ENCODE measurements at regions not wholly inside any gene's neighbourhood (a gene's known extent, or its start where the extent isn't known, plus 50 kb on each side); places are given as distances from the start of the nearest gene placed in this dataset.

DNA sequence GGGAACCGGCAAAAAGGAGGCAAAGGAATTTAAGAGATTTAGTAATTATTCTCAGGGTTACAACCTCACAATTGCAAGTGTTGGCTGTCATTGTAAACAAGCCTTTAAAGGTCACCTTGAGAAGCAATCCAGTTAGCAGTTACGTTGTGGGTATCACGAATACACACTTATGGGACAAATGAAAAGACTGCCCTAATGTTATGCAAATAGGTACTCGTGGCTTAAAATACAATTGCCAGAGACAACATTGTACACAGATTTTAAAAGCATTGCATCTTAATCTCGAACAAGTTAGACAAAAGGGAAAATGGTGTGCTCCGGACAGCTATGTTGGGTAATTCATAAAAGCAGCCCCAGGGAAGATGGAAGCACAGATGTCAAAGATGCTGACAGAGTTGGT, 120.5 kb upstream of the ZC3H12A start:
- H3K27me3 ChIP-seq (replicated peaks; ENCODE audit: control insufficient read depth, insufficient read depth, low read length): no peaks in the 10 kb centered on the region

GRCh38 chr1:37354876-37355650, 119.3 kb upstream of the ZC3H12A start:
- Mint-ChIP-seq H3K27ac (ENCODE audit: unreplicated experiment) (no peak overlapping the region), H3K9me3 (ENCODE audit: unreplicated experiment) (no peaks in the 10 kb centered on the region), H3K4me3 (ENCODE audit: unreplicated experiment) (no peak overlapping the region), H3K27me3 (ENCODE audit: insufficient read depth, unreplicated experiment) (peaks cover 4% of the 10 kb centered on the region), H3K36me3 (ENCODE audit: insufficient read depth, unreplicated experiment) (no peaks in the 10 kb centered on the region), H3K4me1 (ENCODE audit: low read depth, unreplicated experiment) (no peaks in the 10 kb centered on the region)
- BruUV-seq (replicated peaks): no TSS peak
- Histone ChIP-seq H3K4me1 (no peaks in the 10 kb centered on the region), H3K27me3 (replicated peaks; ENCODE audit: control insufficient read depth, insufficient read depth, low read length) (no peaks in the 10 kb centered on the region), H3K36me3 (ENCODE audit: control insufficient read depth, insufficient read depth, low read length) (no peaks in the 10 kb centered on the region), H3K4me3 (ENCODE audit: low read depth, low read length) (no peak overlapping the region), H3K9me3 (no peaks in the 10 kb centered on the region)
- CTCF ChIA-PET: no interaction called here
- POLR2A ChIA-PET: no interaction called here
- no peak for DNase-seq
- intact Hi-C loops (cut with micrococcal nuclease; ENCODE audit: unreplicated experiment): no loop called here
- TF ChIP-seq, protein P1, sequence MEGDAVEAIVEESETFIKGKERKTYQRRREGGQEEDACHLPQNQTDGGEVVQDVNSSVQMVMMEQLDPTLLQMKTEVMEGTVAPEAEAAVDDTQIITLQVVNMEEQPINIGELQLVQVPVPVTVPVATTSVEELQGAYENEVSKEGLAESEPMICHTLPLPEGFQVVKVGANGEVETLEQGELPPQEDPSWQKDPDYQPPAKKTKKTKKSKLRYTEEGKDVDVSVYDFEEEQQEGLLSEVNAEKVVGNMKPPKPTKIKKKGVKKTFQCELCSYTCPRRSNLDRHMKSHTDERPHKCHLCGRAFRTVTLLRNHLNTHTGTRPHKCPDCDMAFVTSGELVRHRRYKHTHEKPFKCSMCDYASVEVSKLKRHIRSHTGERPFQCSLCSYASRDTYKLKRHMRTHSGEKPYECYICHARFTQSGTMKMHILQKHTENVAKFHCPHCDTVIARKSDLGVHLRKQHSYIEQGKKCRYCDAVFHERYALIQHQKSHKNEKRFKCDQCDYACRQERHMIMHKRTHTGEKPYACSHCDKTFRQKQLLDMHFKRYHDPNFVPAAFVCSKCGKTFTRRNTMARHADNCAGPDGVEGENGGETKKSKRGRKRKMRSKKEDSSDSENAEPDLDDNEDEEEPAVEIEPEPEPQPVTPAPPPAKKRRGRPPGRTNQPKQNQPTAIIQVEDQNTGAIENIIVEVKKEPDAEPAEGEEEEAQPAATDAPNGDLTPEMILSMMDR (IDR thresholded peaks at IDR 0.05; ENCODE audit: insufficient read depth in 1 of 2, low read depth in 1 of 2, low read length in 1 of 2, severe bottlenecking in 1 of 2, unreplicated experiment in 1 of 2): no peak

More for the DNA sequence above, 120.5 kb upstream of the ZC3H12A start:
- H3K36me3 Mint-ChIP-seq (ENCODE audit: insufficient read depth, unreplicated experiment): no peaks in the 10 kb centered on the region
- Histone ChIP-seq H3K36me3 (ENCODE audit: control insufficient read depth, insufficient read depth, low read length) (no peaks in the 10 kb centered on the region), H3K9me3 (no peaks in the 10 kb centered on the region), H3K4me1 (no peaks in the 10 kb centered on the region), H3K4me3 (ENCODE audit: low read depth, low read length) (no peak overlapping the region)
- peaks cover 9% of the 10 kb centered on the region for H3K27me3 Mint-ChIP-seq (ENCODE audit: insufficient read depth, unreplicated experiment)
- intact Hi-C loops (cut with micrococcal nuclease; ENCODE audit: unreplicated experiment): no loop called here
- BruUV-seq (replicated peaks): no TSS peak
- no peak overlapping the region for H3K27ac Mint-ChIP-seq (ENCODE audit: unreplicated experiment)
- CTCF ChIA-PET: no interaction called here
- TF ChIP-seq, protein P1 (IDR thresholded peaks at IDR 0.05; ENCODE audit: insufficient read depth in 1 of 2, low read depth in 1 of 2, low read length in 1 of 2, severe bottlenecking in 1 of 2, unreplicated experiment in 1 of 2): no peak
- H3K4me3 Mint-ChIP-seq (ENCODE audit: unreplicated experiment): no peak overlapping the region
- H3K9me3 Mint-ChIP-seq (ENCODE audit: unreplicated experiment): no peaks in the 10 kb centered on the region
- POLR2A ChIA-PET: no interaction called here
- DNase-seq: no peak
- H3K4me1 Mint-ChIP-seq (ENCODE audit: low read depth, unreplicated experiment): no peaks in the 10 kb centered on the region

GRCh38 chr1:37358992-37359391, 115.4 kb upstream of the ZC3H12A start:
- H3K27ac Mint-ChIP-seq (ENCODE audit: unreplicated experiment): no peak overlapping the region
- H3K36me3 ChIP-seq (ENCODE audit: control insufficient read depth, insufficient read depth, low read length): no peaks in the 10 kb centered on the region
- ChIA-PET CTCF (no interaction called here), POLR2A (no interaction called here)
- DNase-seq: no peak
- no peak overlapping the region for H3K4me3 ChIP-seq (ENCODE audit: low read depth, low read length)
- H3K9me3 Mint-ChIP-seq (ENCODE audit: unreplicated experiment): no peaks in the 10 kb centered on the region
- TF ChIP-seq, protein P1 (IDR thresholded peaks at IDR 0.05; ENCODE audit: insufficient read depth in 1 of 2, low read depth in 1 of 2, low read length in 1 of 2, severe bottlenecking in 1 of 2, unreplicated experiment in 1 of 2): no peak
- H3K4me1 ChIP-seq: no peaks in the 10 kb centered on the region
- BruUV-seq (replicated peaks): no TSS peak
- intact Hi-C loops (cut with micrococcal nuclease; ENCODE audit: unreplicated experiment): no loop called here
- H3K4me1 Mint-ChIP-seq (ENCODE audit: low read depth, unreplicated experiment): no peaks in the 10 kb centered on the region
- no peaks in the 10 kb centered on the region for H3K36me3 Mint-ChIP-seq (ENCODE audit: insufficient read depth, unreplicated experiment)
- no peaks in the 10 kb centered on the region for H3K9me3 ChIP-seq
- H3K27me3 Mint-ChIP-seq (ENCODE audit: insufficient read depth, unreplicated experiment): peaks cover 8% of the 10 kb centered on the region
- H3K27me3 ChIP-seq (replicated peaks; ENCODE audit: control insufficient read depth, insufficient read depth, low read length): no peaks in the 10 kb centered on the region
- H3K4me3 Mint-ChIP-seq (ENCODE audit: unreplicated experiment): no peak overlapping the region

Measured in Caco-2 (cell line).